H9 (cell line): ENCODE measurements at regions not wholly inside any gene's neighbourhood (a gene's known extent, or its start where the extent isn't known, plus 50 kb on each side); places are given as distances from the start of the nearest gene placed in this dataset.

Experiments
- DNase-seq: peaks from one replicate; pipeline ENCODE4 v3.0.0-alpha.2; 2017
- H2AFZ ChIP-seq: one replicate; pipeline ENCODE4 v1.6.1; 2013; ENCODE audit warnings: mild to moderate bottlenecking, low read length, control low read depth, moderate library complexity
- H2AK5ac ChIP-seq: 2 replicates; pipeline ENCODE4 v1.6.1; 2013; ENCODE audit warnings: low read length, control low read depth, mixed read lengths; ENCODE audit not compliant: insufficient read length
- H2BK120ac ChIP-seq: one replicate; pipeline ENCODE4 v1.6.1; 2013; ENCODE audit warnings: low read depth, mild to moderate bottlenecking, low read length, control low read depth, inconsistent platforms; ENCODE audit not compliant: poor library complexity, severe bottlenecking
- H2BK12ac ChIP-seq: 2 replicates; pipeline ENCODE4 v1.6.1; 2013; ENCODE audit warnings: low read length, control low read depth, mixed read lengths, low read depth; ENCODE audit not compliant: insufficient read length
- H2BK15ac ChIP-seq: 2 replicates; pipeline ENCODE4 v1.6.1; 2013; ENCODE audit warnings: low read depth, low read length, control low read depth
- H2BK20ac ChIP-seq: one replicate; pipeline ENCODE4 v1.6.1; 2013; ENCODE audit warnings: low read depth, mild to moderate bottlenecking, low read length, control low read depth, inconsistent platforms; ENCODE audit not compliant: poor library complexity, severe bottlenecking
- H2BK5ac ChIP-seq: 2 replicates; pipeline ENCODE4 v1.6.1; 2013; ENCODE audit warnings: low read length, control low read depth, mixed read lengths; ENCODE audit not compliant: insufficient read length
- H3K14ac ChIP-seq: 2 replicates; pipeline ENCODE4 v1.6.1; 2013; ENCODE audit warnings: low read length, control low read depth; ENCODE audit not compliant: insufficient read depth
- H3K18ac ChIP-seq: 2 replicates; pipeline ENCODE4 v1.6.1; 2013; ENCODE audit warnings: low read depth, mild to moderate bottlenecking, mixed read lengths, low read length, control low read depth; ENCODE audit not compliant: insufficient read length
- H3K23ac ChIP-seq: 2 replicates; pipeline ENCODE4 v1.6.1; 2013; ENCODE audit warnings: low read length, control low read depth, mixed read lengths, low read depth; ENCODE audit not compliant: insufficient read length
- H3K23me2 ChIP-seq: 2 replicates; pipeline ENCODE4 v1.6.1; 2013; ENCODE audit warnings: low read depth, mild to moderate bottlenecking, mixed read lengths, low read length, control low read depth; ENCODE audit not compliant: insufficient read length, poor library complexity, severe bottlenecking
- H3K27ac ChIP-seq: 2 replicates; pipeline ENCODE4 v1.5.1; 2013; ENCODE audit warnings: low read length, control low read depth, mixed read lengths, low read depth; ENCODE audit not compliant: insufficient read length
- H3K27me3 ChIP-seq: 2 replicates; pipeline ENCODE4 v1.6.1; 2013; ENCODE audit warnings: low read length, control low read depth, inconsistent platforms; ENCODE audit not compliant: insufficient read depth
- H3K4ac ChIP-seq: 2 replicates; pipeline ENCODE4 v1.6.1; 2013; ENCODE audit warnings: low read depth, mild to moderate bottlenecking, control low read depth, inconsistent platforms, low read length, moderate library complexity
- H3K4me1 ChIP-seq: 2 replicates; pipeline ENCODE4 v1.6.1; 2013; ENCODE audit warnings: low read length, control low read depth, inconsistent platforms; ENCODE audit not compliant: insufficient read depth
- H3K4me2 ChIP-seq: 2 replicates; pipeline ENCODE4 v1.6.1; 2013; ENCODE audit warnings: low read length, control low read depth, mixed read lengths; ENCODE audit not compliant: insufficient read length, insufficient read depth
- H3K56ac ChIP-seq: 2 replicates; pipeline ENCODE4 v1.6.1; 2013; ENCODE audit warnings: low read depth, mild to moderate bottlenecking, mixed read lengths, low read length, control low read depth; ENCODE audit not compliant: insufficient read length
- H3K79me1 ChIP-seq: 2 replicates; pipeline ENCODE4 v1.6.1; 2013; ENCODE audit warnings: low read depth, mild to moderate bottlenecking, moderate library complexity, low read length, control low read depth, inconsistent platforms; ENCODE audit not compliant: insufficient read depth, poor library complexity, severe bottlenecking
- H3K79me2 ChIP-seq: 2 replicates; pipeline ENCODE4 v1.6.1; 2013; ENCODE audit warnings: low read length, control low read depth, inconsistent platforms; ENCODE audit not compliant: insufficient read depth
- H3K9ac ChIP-seq: 2 replicates; pipeline ENCODE4 v1.6.1; 2013; ENCODE audit warnings: low read length, control low read depth, mixed read lengths; ENCODE audit not compliant: insufficient read length; ENCODE audit errors: extremely low read depth
- H3K9me3 ChIP-seq: one replicate; pipeline ENCODE4 v1.6.1; 2013; ENCODE audit warnings: low read depth, low read length, inconsistent platforms; ENCODE audit not compliant: control insufficient read depth
- H3T11ph ChIP-seq: one replicate; pipeline ENCODE4 v1.6.1; 2013; ENCODE audit warnings: mild to moderate bottlenecking, low read length, control low read depth, inconsistent platforms
- H4K20me1 ChIP-seq: one replicate; pipeline ENCODE4 v1.6.1; 2013; ENCODE audit not compliant: control insufficient read depth, insufficient read length, insufficient read depth
- H4K5ac ChIP-seq: 2 replicates; pipeline ENCODE4 v1.6.1; 2013; ENCODE audit warnings: low read depth, mild to moderate bottlenecking, mixed read lengths, low read length, control low read depth; ENCODE audit not compliant: insufficient read length
- H4K8ac ChIP-seq: replicated peaks from 2 replicates; pipeline ENCODE4 v1.6.1; 2013; ENCODE audit warnings: low read length, control low read depth, mixed read lengths, low read depth; ENCODE audit not compliant: insufficient read length
- H4K91ac ChIP-seq: 2 replicates; pipeline ENCODE4 v1.6.1; 2013; ENCODE audit warnings: low read depth, mild to moderate bottlenecking, moderate library complexity, mixed read lengths, low read length, control low read depth; ENCODE audit not compliant: insufficient read length
- H3K27ac Mint-ChIP-seq, 3 experiments: 2 replicates in 2 of 3; 3 replicates in 1 of 3; pipeline ENCODE4 v1.8.0; 2020 to 2021; ENCODE audit warnings: mixed read lengths in 3 of 3, mild to moderate bottlenecking in 1 of 3, moderate library complexity in 1 of 3
- H3K27me3 Mint-ChIP-seq: 2 replicates; pipeline ENCODE4 v1.8.0; 2021; ENCODE audit warnings: low read depth, mild to moderate bottlenecking, moderate library complexity, mixed read lengths
- H3K36me3 Mint-ChIP-seq, 3 experiments: 2 replicates in 2 of 3; 3 replicates in 1 of 3; pipeline ENCODE4 v1.8.0; 2020 to 2021; ENCODE audit warnings: low read depth in 3 of 3, mixed read lengths in 3 of 3; ENCODE audit not compliant: insufficient read depth in 1 of 3
- H3K4me1 Mint-ChIP-seq, 2 experiments: 2 replicates each; pipeline ENCODE4 v1.8.0; 2020; ENCODE audit warnings: mixed read lengths in 2 of 2
- H3K4me3 Mint-ChIP-seq, 2 experiments: 2 replicates in 1 of 2; 3 replicates in 1 of 2; pipeline ENCODE4 v1.8.0; 2020 to 2021; ENCODE audit warnings: mild to moderate bottlenecking in 2 of 2, mixed read lengths in 2 of 2, moderate library complexity in 1 of 2
- H3K9me3 Mint-ChIP-seq, 2 experiments: 2 replicates in 1 of 2; 3 replicates in 1 of 2; pipeline ENCODE4 v1.8.0; 2020; ENCODE audit warnings: mild to moderate bottlenecking in 2 of 2, mixed read lengths in 2 of 2, moderate library complexity in 1 of 2
- TF ChIP-seq, protein P1 (sequence below): fragments of 200-600 bp; sonication (generic); conservative IDR thresholded peaks from 3 replicates; pipeline ENCODE4 v1.8.0; 2021; ENCODE audit warnings: antibody characterized with exemption, mild to moderate bottlenecking

DNA sequence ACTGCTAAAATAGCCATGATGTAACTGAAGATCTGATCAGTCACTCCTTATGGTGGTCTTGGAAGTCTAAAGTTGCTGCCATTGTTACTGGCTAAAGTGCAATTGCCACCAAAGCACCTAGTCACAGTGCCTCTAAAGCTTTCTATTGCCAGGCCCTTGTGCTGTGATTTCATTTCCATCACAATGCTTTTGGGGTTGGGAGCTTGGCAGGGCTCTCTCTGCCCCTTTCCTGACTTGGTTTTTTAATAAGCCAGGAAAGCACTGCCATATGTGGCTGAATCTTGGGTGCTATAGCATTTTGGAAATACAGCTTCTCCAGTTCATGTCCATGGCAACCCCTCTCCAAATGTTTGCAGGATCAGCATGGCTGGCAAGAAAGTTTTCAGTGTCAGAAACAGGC, 1712.4 kb upstream of the TENM3 start:
- no peak overlapping the region for H3K18ac ChIP-seq
- Mint-ChIP-seq H3K9me3 (peaks cover 0 to 2% of the 10 kb centered on the region in 2 experiments; a peak in 3 of 5 replicates), H3K36me3 (no peaks in the 10 kb centered on the region), H3K27ac (peak overlapping the region in 1 of 3 experiments; percentile 70; a peak in 1 of 7 replicates), H3K27me3 (no peaks in the 10 kb centered on the region), H3K4me3 (no peak overlapping the region), H3K4me1 (peaks cover 23 to 25% of the 10 kb centered on the region in 2 experiments)
- H3K27me3 ChIP-seq: no peaks in the 10 kb centered on the region
- H2BK12ac ChIP-seq: no peak overlapping the region
- H4K20me1 ChIP-seq: no peaks in the 10 kb centered on the region
- H3K23me2 ChIP-seq: no peaks in the 10 kb centered on the region
- peaks cover 8% of the 10 kb centered on the region for H3K4me1 ChIP-seq
- TF ChIP-seq, protein P1, sequence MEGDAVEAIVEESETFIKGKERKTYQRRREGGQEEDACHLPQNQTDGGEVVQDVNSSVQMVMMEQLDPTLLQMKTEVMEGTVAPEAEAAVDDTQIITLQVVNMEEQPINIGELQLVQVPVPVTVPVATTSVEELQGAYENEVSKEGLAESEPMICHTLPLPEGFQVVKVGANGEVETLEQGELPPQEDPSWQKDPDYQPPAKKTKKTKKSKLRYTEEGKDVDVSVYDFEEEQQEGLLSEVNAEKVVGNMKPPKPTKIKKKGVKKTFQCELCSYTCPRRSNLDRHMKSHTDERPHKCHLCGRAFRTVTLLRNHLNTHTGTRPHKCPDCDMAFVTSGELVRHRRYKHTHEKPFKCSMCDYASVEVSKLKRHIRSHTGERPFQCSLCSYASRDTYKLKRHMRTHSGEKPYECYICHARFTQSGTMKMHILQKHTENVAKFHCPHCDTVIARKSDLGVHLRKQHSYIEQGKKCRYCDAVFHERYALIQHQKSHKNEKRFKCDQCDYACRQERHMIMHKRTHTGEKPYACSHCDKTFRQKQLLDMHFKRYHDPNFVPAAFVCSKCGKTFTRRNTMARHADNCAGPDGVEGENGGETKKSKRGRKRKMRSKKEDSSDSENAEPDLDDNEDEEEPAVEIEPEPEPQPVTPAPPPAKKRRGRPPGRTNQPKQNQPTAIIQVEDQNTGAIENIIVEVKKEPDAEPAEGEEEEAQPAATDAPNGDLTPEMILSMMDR: no peak
- no peak overlapping the region for H3K23ac ChIP-seq
- no peak overlapping the region for H3T11ph ChIP-seq
- no peaks in the 10 kb centered on the region for H3K9me3 ChIP-seq
- H2AK5ac ChIP-seq: no peak overlapping the region
- no peak overlapping the region for H3K14ac ChIP-seq
- no peak overlapping the region for H4K91ac ChIP-seq
- H3K56ac ChIP-seq: no peak overlapping the region
- H4K5ac ChIP-seq: no peak overlapping the region
- no peak overlapping the region for H2BK5ac ChIP-seq
- no peak overlapping the region for H3K9ac ChIP-seq
- H3K79me2 ChIP-seq: no peaks in the 10 kb centered on the region
- no peak overlapping the region for H4K8ac ChIP-seq
- no peak overlapping the region for H2BK20ac ChIP-seq
- H2BK15ac ChIP-seq: no peak overlapping the region
- H3K79me1 ChIP-seq: no peaks in the 10 kb centered on the region
- DNase-seq: no peak
- H3K4me2 ChIP-seq: no peak overlapping the region
- no peak overlapping the region for H3K4ac ChIP-seq
- H3K27ac ChIP-seq: no peak overlapping the region
- no peak overlapping the region for H2AFZ ChIP-seq
- H2BK120ac ChIP-seq: no peak overlapping the region
